ENCODE measurements at regions not wholly inside any gene's neighbourhood (a gene's known extent, or its start where the extent isn't known, plus 50 kb on each side); places are given as distances from the start of the nearest gene placed in this dataset.
"Not testable (repeated sequence)": the region's sequence is repeated elsewhere in the genome, so short reads cannot be mapped to it uniquely, and the experiment has no call there.

DNA sequence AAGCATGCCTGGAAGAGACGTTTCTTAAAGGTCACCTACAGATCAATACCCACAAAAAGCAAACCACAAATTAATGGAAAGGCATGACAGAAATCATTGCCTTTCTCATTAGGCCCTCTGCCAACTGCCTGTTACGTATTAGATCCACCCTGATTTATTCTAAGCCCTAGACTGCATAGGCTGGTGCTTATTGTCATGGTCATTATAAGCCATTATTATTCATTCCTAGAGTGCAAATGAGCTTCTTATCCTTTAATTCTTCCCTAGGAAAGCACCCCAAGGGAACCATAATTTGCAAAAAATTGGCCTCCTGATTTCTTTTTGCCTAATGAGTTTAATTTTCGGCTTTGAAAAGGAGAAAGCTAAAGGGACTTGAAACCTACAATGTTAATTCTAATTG lies 184.2 kb upstream of the GPRIN3 start:
- DNase-seq: no peak

DNA sequence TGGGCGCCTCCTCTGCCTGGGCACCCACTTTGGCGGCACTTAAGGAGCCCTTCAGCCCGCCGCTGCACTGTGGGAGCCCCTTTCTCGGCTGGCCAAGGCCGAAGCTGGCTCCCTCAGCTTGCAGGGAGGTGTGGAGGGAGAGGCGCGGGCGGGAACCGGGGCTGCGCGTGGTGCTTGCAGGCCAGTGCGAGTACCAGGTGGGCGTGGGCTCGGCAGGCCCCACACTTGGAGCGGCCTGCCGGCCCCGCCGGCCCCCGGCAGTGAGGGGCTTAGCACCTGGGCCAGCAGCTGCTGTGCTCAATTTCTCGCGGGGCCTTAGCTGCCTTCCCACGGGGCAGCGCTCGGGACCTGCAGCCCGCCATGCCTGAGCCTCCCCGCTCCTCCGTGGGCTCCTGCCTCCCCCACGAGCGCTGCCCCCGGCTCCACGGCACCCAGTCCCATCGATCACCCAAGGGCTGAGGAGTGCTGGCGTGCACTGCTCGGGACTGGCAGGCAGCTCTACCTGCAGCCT lies 182.4 kb upstream of the GPRIN3 start:
- not testable (repeated sequence) for DNase-seq

DNA sequence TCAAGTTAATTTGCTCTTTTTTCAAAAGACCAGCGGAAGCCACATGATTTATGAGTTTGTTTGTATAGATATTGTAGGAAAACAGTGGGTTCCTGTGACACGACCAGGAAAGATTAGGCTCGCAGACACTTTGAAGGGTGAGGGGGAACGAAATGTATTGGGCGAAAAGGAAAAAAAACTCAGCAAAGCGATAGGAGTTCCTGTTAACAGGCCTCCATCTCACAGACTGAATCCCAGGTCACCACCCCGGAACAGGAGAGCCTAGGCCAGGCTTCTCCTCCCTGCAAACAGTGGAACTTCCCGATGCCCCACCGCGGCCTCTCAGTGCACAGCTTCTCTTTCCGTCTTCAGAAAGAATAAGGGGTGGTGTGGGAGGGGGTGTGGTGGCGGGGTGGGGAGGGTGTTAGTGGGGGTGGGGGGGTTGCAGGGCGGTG lies 181.8 kb upstream of the GPRIN3 start:
- peak; percentile 46 for DNase-seq

DNA sequence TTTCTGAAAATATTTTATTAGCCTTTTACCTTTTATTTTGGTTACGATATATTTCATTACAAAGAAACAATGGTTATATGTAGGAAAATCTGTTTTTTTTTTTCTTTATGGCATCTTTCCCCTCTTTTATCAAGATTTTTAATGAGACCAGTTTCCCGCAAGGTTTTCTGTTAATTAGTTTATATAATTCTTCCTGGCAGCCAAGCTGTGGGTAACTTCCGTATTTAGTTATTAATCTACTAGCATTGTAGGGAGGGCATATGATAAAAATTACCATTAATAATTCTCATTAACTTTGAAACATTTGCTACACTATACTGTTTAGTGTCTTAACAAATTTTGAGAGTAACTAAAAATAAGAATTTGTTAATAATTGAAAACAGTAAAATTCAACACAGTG lies 181.1 kb upstream of the GPRIN3 start:
- DNase-seq: peak; percentile 34

DNA sequence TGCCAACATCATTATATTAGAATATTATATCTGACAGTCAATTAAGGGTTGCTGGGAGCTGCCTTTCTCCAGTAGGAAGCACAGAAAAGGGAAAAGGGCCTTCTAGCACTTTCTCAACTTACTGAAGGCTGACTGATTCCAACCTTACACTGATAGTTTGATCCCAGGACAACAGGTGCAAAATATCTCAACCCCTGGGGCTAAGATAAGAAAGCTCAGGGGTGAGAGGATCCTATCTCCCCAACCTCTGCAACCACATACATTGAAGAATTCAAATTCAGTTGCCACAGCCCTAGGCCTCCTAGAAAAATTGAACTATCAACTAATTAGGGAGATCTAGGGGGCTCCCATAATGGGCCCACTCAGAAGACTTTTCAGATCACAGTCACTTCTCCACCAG lies 179.1 kb upstream of the GPRIN3 start:
- DNase-seq: no peak

DNA sequence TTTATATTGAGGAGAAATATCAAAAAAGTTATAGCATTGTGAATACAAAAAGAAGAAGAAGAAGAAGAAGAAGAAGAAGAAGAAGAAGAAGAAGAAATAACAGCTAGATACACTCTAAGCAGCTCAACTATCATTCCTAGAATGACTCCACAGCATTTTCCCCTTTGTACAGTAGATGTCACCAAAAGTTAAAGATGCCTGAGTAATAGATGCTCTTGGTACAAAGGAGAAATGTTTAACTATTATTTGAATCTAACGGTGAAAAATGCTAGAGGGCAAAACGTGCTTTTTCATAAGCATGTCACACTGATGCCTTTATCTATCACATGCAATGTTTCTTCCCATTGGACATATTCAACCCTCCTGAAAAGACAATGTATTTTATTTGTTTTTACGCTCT lies 178.4 kb upstream of the GPRIN3 start:
- peak; percentile 58 for DNase-seq

DNA sequence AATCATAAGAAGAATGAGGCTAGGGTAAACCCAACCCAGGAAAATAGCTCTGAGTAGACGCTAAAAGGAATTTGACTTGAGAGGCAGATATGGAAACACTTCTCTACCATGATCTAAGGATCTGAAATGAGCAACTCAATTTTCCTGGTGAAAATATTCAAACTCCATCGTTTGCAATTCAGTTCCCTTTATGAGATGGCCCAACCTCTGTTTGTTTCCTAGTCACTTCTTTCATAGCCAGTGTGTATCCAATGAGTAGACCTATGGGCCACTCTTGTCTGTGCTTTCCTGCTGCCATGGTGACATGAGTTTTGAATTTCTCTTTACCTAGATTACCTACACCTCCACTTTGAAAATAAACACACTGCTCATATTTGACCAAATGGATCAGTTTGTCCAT lies 176.2 kb upstream of the GPRIN3 start:
- DNase-seq: no peak

DNA sequence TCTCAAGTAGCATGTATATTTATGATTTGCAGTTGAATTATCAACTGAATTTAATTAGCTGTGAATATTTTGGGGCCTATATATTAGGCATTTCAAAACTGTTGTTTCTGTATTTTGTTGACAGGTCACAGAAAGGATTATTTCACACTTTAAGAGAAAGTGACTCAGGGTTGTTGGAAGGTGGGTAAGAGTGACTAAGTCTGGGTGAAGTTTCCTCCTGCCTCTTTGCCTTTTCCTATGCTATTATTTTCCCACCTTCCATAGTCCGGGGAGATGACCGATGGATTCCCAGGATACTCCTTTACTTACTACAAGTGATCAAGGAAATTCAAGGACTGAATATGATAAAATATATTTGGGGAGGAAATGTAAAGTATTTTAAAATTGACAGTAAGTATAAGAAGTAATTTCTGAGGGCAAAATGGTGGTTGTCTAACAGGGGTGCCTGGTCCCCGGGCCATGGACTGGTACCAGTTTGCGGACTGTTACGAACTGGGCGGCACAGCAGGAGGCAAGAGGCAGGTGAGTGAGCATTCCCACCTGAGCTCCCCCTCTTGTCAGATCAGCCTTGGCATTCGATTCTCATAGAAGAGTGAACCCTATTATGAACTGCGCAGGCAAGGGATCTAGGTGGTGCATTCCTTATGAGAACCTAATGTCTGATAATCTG lies 175.5 kb upstream of the GPRIN3 start:
- DNase-seq: no peak

DNA sequence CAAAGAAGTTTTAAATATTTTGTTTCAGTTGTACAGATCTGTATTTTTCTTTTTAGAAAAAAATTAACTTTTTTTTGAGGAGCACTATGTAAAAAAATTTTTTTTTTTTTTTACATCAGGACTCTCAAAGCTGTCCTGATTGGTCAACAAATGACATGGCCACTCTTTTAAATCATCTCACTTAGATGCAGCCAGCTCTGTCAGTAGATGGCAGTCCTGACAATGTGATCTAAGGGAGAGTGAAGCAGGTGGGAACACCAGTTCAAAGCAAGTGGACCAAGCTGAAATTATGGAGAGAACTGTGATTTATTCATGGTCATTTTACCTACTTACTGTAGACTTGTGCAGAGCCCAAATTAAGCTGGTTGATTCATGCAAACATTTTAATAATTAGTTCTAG lies 174.7 kb upstream of the GPRIN3 start:
- peak; percentile 62 for DNase-seq

DNA sequence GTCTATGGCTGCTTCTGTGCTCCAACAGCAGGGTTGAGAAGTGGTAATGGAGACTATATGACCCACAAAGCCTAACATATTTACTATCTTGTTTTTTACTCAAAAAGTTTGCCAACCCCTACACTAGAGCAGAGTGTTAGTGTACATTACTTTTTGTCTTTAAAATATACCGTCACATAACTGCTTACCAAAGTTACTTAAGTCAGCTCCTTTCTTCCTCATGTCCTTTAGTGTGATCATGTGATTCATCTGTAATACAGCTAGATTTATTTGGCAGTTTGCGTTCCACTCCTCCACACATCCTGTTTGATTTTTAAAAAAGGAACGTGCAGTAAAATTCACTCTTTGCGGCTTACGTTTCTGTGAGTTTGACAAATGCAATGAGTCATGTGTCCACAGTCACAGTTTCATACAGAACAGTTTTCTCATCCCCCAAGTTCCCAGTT lies 162.4 kb upstream of the GPRIN3 start:
- DNase-seq: peak; percentile 63

DNA sequence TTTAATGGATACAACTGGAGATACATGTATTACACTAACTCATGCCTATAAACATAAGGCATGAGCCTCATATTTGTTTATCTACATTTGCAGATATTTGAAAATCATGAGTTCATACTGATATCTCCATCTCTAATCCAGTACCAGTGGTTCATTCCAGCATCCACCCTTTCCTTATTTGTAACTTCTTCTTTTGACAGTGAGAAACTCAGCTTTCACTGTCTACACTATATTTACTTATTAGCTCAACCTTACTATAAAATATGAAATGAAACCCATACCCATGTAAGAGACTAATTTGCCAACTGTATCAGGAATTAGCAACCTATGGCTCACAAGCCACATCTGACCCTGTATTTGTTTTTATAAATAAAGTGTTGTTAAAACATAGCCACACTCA lies 161.9 kb upstream of the GPRIN3 start:
- peak; percentile 16 for DNase-seq

DNA sequence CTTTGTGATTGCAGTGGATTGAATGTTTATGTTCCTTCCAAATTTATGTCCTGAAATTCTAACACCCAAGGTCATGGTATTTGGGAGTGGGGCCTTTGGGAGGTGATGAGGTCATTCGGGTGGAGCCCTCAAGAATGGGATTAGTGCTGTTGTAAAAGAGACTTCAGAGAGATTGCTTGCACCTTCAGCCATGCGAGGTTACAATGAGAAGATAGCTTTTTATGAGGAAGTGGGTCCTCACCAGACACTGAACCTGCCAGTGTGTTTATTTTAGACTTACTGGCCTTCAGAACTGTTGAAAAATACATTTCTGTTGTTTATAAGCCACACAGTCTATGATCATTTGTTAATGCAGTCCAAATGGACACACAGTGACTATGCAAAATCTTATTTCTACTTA lies 161.0 kb upstream of the GPRIN3 start:
- DNase-seq: peak; percentile 9

DNA sequence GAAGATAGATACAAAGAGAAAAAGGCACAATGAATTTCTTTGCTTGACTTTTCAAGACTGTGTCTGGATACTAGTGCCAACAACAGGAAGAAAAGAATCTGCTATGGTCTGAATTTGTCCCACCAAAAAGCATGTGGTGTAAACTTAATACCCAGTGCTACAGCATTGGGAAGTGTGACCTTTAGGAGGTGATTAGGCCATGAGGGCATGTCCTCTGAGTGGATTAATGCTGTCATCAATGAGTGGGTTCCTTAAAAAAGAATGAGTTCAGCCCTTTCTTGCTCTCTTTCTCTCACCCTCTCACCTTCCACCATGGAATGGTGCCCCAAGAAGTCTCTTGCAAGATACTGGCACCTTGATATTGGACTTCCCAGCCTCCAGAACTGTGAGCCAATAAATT lies 155.7 kb upstream of the GPRIN3 start:
- DNase-seq: no peak

DNA sequence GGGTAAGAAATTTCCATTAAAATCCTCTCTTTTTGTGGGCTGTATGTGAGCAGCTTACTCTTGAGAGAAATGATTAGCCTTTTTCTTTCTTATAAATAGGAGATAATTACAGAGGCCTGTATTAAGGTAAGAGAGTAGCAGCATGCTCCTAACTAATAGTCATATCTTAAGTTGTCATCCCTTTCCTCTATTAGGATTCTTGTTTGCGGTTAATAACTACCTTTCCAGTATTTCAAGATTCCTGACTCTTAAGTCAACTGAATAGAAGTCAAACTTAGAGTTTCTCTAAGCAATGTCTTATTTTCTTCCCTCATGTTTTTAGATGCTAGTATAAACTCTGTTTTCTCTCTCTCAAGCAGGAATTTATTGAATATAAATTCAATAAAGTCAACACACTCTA lies 139.9 kb upstream of the GPRIN3 start:
- no peak for DNase-seq

DNA sequence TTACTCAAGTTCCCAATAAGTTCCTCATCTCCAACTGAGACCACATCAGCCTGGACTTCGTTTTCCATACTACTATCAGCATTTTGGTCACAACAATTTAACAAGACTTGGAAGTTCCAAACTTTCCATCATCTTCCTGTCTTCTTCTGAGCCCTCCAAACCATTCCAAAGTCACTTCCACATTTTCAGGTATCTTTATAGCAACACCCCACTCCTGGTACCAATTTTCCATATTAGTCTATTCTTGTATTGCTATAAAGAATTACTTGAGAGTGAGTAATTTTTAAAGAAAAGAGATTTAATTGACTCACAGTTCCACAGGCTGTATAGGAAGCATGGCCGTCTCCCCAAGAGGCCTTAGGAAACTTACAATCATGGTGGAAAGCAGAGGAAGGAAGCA lies 138.6 kb upstream of the GPRIN3 start:
- no peak for DNase-seq

DNA sequence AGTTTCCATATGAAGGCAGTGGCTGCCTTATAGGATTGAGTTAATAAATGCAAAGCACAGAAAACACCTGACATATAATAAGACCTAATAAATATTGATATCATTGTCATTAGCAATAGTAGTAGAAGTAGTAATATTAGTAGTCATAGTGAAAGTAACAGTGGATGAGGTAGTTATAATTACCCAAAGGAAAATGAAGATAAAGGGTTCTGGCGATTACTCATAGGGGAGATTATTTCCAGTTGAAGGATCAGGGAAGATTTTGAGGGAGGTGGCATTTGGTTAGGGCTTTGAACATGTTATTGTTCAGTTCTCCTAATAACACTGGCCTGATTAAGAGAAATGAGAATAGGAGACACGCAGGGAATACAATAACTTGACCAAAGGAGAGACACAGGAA lies 131.9 kb upstream of the GPRIN3 start:
- DNase-seq: no peak

DNA sequence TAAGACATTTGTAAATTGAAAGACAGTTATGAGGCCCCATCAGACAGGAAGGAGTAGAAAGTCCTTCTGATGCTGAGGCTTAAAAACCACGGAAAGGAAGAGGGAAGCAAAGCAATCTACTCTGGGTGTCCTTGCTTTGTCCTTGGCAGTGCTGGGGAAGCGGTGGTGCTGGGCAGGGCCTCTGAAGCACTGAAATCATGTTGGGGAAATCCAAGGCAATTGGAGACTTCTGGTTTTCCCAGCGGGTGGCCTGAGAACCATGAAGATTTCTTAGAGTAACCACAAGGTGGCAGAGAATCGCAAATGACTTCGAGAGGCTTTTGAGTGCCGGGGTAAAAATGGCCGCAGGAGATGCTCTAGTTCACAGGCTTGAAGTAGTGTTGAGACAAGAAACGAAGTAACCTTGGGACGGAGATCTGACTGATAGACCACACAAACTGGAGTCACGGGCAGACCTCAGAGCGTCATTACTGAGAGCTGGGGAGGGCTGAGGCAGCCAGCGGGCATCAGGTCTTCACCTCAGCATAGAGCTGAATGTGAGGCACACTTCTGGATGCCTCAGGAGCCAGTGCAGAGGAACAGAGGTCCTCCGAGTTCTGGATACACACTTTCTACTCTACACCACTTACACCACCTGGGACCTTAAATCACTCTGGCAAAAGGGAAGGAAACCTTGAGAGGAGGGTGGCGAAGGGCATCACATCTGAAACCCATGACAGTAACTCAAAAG lies 130.7 kb upstream of the GPRIN3 start:
- DNase-seq: peak; percentile 75

DNA sequence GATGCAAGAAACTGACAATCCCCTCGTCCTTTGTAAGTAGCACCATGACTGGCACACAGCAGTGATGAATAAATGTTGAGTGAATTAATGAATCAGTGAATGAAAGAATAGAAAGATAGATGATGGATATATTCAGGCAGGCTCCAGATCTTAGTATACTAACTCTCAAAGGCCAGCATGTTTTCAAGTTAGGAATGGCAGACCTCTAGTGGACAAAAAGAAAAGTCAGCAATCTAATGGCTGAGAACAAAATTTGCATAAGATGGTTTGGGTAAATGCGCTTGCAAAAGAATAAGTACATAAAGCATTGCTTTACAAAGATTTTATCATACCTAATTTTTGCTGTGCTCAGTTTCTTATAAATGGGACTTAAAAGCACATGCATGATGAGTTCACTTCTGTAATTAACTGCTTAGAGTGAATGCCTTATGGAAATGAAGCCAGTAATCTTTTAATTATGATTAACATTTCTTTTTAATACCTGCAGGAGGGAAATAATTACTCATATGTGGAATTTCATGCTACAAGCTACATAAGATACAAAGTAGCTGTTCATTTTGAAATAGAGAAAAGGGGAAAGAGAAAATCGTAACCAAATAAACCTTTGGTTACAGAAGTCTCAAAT lies 126.9 kb upstream of the GPRIN3 start:
- DNase-seq: peak; percentile 69

DNA sequence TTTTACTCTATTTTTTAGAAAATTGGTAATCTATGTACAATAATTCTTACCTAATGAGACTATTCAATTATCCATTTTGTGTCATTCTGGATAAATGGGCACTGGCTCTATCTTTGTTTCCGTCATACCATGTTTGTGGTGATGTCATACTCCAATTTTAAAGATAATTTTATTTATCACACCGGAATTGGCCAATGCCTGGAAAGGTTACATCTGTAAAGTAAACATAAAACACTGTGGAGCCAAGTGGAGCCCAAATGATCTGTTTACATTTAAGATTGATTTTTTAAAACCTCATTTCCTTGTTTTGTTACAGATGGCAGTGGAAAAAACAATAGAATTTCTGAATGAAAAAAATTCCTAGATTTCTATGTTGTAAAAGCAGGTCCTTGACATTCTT lies 120.2 kb upstream of the GPRIN3 start:
- DNase-seq: no peak

DNA sequence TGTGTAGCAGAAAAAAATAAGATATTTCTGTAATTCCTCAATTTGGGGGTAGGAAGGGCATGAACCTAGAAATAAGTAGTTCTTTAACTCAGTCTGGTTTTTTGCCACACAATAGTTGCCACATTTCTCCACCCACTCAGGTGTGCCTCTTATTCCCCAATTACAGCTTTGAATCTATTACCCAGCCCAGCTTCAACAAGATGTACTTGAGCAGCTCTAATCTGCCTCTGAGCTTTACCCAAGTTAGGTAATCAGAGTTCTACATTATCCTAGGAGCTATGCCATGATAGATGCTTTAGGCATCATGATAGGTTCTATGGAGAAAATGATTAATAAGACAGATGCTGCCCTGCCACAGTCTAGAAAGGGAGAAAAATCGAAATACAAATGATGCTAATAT lies 117.4 kb upstream of the GPRIN3 start:
- DNase-seq: no peak

DNA sequence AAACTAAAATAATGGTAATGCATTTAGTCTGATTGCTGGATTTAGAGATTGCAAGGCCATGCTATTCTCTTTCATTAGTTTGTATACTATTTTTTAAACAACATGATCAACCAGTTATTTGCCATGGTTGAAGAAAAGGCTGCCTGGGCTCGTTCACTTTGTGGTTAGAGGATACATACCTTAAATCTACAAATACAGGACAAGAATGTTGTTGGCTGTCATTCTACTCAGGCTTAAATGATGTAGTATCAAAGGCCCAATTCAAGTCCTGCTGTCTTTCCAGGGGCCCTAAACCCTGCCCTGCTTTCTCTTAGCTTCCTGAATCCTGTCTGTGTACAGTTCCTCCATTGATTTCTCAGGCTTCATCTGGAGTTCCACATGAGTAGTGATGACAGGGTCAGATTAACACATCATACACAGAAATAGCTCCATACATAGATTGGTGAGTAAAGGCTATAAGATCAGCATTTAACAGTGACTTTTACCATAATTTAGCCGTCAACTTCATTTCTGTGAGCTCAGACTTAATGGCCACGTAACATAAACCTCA lies 114.9 kb upstream of the GPRIN3 start:
- DNase-seq: no peak

DNA sequence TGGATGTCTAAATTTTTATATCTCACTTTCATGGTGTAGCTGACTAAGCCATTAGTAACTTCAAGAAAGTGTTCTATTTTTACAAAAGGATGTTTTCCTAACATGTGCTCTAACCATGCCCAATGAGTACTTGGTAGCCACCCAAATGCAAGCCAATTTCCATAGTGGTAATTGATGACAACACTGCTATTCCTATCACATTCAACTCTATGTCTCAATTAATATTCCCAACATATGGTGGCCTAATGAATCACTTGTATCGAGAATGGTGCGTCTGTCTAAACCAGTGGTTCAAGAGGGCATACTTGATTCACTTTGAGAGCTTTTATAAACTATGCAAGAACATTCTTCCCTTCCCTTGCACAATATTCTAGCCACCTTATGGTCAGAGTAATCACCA lies 112.9 kb upstream of the GPRIN3 start:
- no peak for DNase-seq

DNA sequence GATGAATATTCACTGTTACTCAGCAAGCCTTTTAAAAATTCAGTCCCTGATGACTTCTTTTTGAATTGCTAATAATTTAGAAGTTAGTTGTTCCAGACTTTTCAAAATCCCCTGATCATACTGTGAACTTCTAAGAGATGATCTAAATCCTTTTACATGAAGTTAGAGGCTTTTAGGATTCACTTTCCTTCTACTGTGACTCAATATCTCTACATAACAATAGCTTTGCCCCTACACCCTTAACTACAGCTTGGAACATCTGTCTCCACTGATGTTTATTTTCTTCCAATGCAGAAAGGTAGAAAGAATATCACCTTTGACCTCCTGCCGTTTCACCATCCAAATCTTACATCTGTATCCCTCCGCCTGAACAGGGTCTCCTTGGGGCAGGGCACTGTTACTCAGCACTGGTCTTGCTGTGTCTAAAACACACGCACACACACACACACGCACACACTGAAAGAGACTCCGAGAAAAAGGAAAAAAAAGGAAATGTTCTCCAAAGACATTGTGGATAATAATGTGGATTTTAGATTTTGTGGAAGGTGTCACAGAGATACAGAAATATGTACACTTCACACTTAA lies 111.6 kb upstream of the GPRIN3 start:
- no peak for DNase-seq

Data from hematopoietic multipotent progenitor cell treated with erythropoietin and hydrocortisone succinate and interleukin-3 and kit ligand, for 6 days (in vitro differentiated cells).